ENCODE measurements at regions not wholly inside any gene's neighbourhood (a gene's known extent, or its start where the extent isn't known, plus 50 kb on each side); places are given as distances from the start of the nearest gene placed in this dataset.
A peak's percentile ranks its signal among the peaks of the same experiment; 100 is the strongest.

DNA sequence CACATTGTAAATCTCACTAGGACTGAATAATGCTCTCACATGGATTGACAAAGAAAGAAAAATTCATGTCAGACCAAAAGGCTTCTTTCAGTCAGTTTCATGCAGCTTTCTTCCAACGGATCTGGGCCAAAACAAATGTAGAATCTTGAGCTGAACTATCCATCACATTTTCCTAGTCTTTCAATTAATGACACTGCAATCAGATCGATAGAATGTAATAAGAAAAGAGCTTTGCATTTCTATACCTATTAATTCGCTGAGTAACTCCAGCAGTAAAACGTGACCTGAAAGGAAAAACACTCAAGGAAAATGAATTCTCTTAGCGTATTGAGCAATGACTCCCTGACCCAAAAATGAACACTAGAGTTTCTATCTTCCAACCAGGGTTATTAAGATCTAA lies 194.8 kb upstream of the BLID start:
- no peak overlapping the region for H3K27ac ChIP-seq (ENCODE audit: low read depth in 1 of 2, low read length in 2 of 2)
- no peak overlapping the region for H3K4me3 ChIP-seq (ENCODE audit: low read depth in 1 of 3, low read length in 3 of 3)
- H3K36me3 ChIP-seq (ENCODE audit: control insufficient read depth in 4 of 4, insufficient read depth in 3 of 4, low read depth in 1 of 4, low read length in 3 of 4) = no peaks in the 10 kb centered on the region
- H3K9ac ChIP-seq (ENCODE audit: low read depth in 1 of 2, low read length in 2 of 2) = no peak overlapping the region
- no peak for TF ChIP-seq FOXA2 (IDR thresholded peaks at IDR 0.05)
- no peak for DNase-seq (ENCODE audit: low spot score)
- H3K27me3 ChIP-seq (ENCODE audit: control insufficient read depth in 4 of 4, insufficient read depth in 4 of 4, low read length in 3 of 4) = no peaks in the 10 kb centered on the region
- peaks cover 0 to under 1% (median 0%) of the 10 kb centered on the region in 4 donors for H3K4me1 ChIP-seq (ENCODE audit: control insufficient read depth in 4 of 4, insufficient read depth in 4 of 4, low read length in 3 of 4)
- no peaks in the 10 kb centered on the region for H3K9me3 ChIP-seq (ENCODE audit: control insufficient read depth in 4 of 4, low read length in 3 of 4)
- 88% methylated on average over 5 of the region's 5 CpGs for WGBS

DNA sequence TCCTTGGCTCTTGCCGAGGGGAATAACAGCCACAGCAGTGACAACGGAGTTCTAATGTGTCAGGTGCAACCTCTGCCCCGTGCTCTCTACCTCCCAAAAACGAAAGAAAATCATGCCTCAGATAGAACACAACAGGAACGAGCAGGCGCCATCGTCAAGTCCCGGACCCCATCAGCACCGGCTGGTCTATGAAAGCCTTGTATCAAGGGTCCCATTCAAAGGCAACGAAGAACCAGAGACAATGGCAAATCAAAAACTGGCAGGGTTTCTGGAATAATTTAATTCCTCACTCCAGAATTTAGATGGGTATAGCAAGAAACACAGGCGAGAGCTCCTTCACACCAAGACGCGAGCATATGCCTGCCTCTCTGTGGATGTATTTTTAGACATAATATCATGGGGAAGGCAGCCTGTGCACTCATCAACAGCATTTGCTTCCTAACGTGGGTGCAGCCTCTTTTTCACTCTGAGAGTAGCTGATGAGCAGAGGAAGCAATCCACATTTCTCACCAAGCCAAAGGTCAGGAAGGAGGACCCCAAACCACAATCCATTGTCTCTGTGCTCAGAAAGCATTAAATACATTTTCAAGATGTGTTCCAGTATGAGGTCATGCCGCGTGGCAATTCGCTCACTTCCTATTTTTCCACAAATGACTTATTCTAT lies 193.4 kb upstream of the BLID start:
- Histone ChIP-seq H3K9ac (ENCODE audit: low read depth in 1 of 2, low read length in 2 of 2) (no peak overlapping the region), H3K4me3 (ENCODE audit: low read depth in 1 of 3, low read length in 3 of 3) (peak overlapping the region in 2 of 3 donors; percentile 5 to 18), H3K36me3 (ENCODE audit: control insufficient read depth in 4 of 4, insufficient read depth in 3 of 4, low read depth in 1 of 4, low read length in 3 of 4) (no peaks in the 10 kb centered on the region), H3K4me1 (ENCODE audit: control insufficient read depth in 4 of 4, insufficient read depth in 4 of 4, low read length in 3 of 4) (no peaks in the 10 kb centered on the region), H3K27ac (ENCODE audit: low read depth in 1 of 2, low read length in 2 of 2) (peak overlapping the region in 1 of 2 donors; percentile 34), H3K27me3 (ENCODE audit: control insufficient read depth in 4 of 4, insufficient read depth in 4 of 4, low read length in 3 of 4) (no peaks in the 10 kb centered on the region), H3K9me3 (ENCODE audit: control insufficient read depth in 4 of 4, low read length in 3 of 4) (no peaks in the 10 kb centered on the region)
- no peak for DNase-seq (ENCODE audit: low spot score)
- 68% methylated on average over 17 of the region's 17 CpGs for WGBS
- no peak for TF ChIP-seq CTCF (IDR thresholded peaks at IDR 0.05; ENCODE audit: low read depth, low read length, missing input control)
- TF ChIP-seq HNF4A (conservative IDR thresholded peaks at IDR 0.05) = peak in 1 of 2 donors; percentile 15

DNA sequence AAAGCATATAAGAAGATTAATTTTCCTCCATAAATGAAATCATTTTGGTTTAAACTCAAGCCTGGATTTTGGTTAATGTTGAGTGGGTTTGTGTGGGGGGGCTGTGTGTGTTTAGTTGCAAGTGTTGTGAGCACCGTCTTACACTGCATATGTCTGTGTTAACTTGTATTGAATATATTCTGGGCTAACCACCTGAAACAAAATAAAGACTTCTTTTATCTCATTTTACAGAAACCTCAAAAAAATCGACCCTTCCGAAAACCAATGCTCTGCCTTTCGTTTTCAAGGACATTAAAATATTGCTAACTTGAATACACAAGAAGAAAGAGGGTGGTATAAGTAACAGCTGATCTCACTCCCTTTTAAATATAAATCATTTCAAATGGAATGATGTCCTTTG lies 192.2 kb upstream of the BLID start:
- TF ChIP-seq NR2F2 (IDR thresholded peaks at IDR 0.05) = no peak
- TF ChIP-seq EGR1 (IDR thresholded peaks at IDR 0.05; ENCODE audit: low read depth in 2 of 2) = no peak
- 91% methylated on average over 4 of the region's 4 CpGs for WGBS
- Histone ChIP-seq H3K36me3 (ENCODE audit: control insufficient read depth in 4 of 4, insufficient read depth in 3 of 4, low read depth in 1 of 4, low read length in 3 of 4) (no peaks in the 10 kb centered on the region), H3K9ac (ENCODE audit: low read depth in 1 of 2, low read length in 2 of 2) (no peak overlapping the region), H3K27me3 (ENCODE audit: control insufficient read depth in 4 of 4, insufficient read depth in 4 of 4, low read length in 3 of 4) (no peaks in the 10 kb centered on the region), H3K4me3 (ENCODE audit: low read depth in 1 of 3, low read length in 3 of 3) (no peak overlapping the region), H3K27ac (ENCODE audit: low read depth in 1 of 2, low read length in 2 of 2) (no peak overlapping the region), H3K4me1 (ENCODE audit: control insufficient read depth in 4 of 4, insufficient read depth in 4 of 4, low read length in 3 of 4) (no peaks in the 10 kb centered on the region), H3K9me3 (ENCODE audit: control insufficient read depth in 4 of 4, low read length in 3 of 4) (no peaks in the 10 kb centered on the region)
- no peak for DNase-seq (ENCODE audit: low spot score)

DNA sequence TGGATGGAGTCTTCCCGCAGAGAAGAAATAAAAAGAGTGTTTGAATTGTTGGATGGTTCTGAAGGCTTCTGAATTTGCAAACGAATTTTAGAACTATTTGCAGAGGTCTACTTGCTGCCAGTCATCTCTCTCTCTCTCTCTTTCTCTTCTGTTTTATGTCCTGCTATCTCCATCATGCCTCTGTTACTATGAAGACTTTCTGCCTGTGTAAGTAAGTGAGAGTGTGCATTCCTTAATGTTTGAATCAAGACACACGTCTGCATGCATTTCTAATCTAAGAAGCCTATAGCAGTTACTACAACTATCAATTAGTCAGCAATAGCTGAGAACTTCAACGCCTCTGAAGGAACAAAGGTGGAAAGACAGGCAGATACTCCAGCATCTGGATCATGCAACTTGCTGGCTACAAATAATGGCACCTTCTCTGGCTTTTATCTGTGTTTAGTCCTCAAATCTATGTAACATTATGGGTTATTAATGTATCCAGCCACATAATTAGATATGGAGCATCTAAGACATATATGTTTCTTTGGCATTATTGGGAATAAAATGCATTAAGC lies 191.5 kb upstream of the BLID start:
- Histone ChIP-seq H3K27me3 (ENCODE audit: control insufficient read depth in 4 of 4, insufficient read depth in 4 of 4, low read length in 3 of 4) (no peaks in the 10 kb centered on the region), H3K9me3 (ENCODE audit: control insufficient read depth in 4 of 4, low read length in 3 of 4) (no peaks in the 10 kb centered on the region), H3K36me3 (ENCODE audit: control insufficient read depth in 4 of 4, insufficient read depth in 3 of 4, low read depth in 1 of 4, low read length in 3 of 4) (no peaks in the 10 kb centered on the region), H3K4me1 (ENCODE audit: control insufficient read depth in 4 of 4, insufficient read depth in 4 of 4, low read length in 3 of 4) (no peaks in the 10 kb centered on the region), H3K9ac (ENCODE audit: low read depth in 1 of 2, low read length in 2 of 2) (no peak overlapping the region), H3K27ac (ENCODE audit: low read depth in 1 of 2, low read length in 2 of 2) (no peak overlapping the region), H3K4me3 (ENCODE audit: low read depth in 1 of 3, low read length in 3 of 3) (no peak overlapping the region)
- 79% methylated on average over 4 of the region's 4 CpGs for WGBS
- no peak for DNase-seq (ENCODE audit: low spot score)
- no peak for TF ChIP-seq JUND (IDR thresholded peaks at IDR 0.05)
- TF ChIP-seq, protein P1, sequence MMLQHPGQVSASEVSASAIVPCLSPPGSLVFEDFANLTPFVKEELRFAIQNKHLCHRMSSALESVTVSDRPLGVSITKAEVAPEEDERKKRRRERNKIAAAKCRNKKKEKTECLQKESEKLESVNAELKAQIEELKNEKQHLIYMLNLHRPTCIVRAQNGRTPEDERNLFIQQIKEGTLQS (IDR thresholded peaks at IDR 0.05) = no peak
- TF ChIP-seq YY1 (IDR thresholded peaks at IDR 0.05) = no peak
- no peak for TF ChIP-seq SP1 (IDR thresholded peaks at IDR 0.05)
- TF ChIP-seq RXRA (IDR thresholded peaks at IDR 0.05) = no peak
- TF ChIP-seq, protein P2, sequence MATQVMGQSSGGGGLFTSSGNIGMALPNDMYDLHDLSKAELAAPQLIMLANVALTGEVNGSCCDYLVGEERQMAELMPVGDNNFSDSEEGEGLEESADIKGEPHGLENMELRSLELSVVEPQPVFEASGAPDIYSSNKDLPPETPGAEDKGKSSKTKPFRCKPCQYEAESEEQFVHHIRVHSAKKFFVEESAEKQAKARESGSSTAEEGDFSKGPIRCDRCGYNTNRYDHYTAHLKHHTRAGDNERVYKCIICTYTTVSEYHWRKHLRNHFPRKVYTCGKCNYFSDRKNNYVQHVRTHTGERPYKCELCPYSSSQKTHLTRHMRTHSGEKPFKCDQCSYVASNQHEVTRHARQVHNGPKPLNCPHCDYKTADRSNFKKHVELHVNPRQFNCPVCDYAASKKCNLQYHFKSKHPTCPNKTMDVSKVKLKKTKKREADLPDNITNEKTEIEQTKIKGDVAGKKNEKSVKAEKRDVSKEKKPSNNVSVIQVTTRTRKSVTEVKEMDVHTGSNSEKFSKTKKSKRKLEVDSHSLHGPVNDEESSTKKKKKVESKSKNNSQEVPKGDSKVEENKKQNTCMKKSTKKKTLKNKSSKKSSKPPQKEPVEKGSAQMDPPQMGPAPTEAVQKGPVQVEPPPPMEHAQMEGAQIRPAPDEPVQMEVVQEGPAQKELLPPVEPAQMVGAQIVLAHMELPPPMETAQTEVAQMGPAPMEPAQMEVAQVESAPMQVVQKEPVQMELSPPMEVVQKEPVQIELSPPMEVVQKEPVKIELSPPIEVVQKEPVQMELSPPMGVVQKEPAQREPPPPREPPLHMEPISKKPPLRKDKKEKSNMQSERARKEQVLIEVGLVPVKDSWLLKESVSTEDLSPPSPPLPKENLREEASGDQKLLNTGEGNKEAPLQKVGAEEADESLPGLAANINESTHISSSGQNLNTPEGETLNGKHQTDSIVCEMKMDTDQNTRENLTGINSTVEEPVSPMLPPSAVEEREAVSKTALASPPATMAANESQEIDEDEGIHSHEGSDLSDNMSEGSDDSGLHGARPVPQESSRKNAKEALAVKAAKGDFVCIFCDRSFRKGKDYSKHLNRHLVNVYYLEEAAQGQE (IDR thresholded peaks at IDR 0.05) = no peak
- no peak for TF ChIP-seq HNF4A (conservative IDR thresholded peaks at IDR 0.05)
- TF ChIP-seq FOXA2 (IDR thresholded peaks at IDR 0.05) = no peak
- TF ChIP-seq NR2F2 (IDR thresholded peaks at IDR 0.05) = no peak
- TF ChIP-seq MAX (IDR thresholded peaks at IDR 0.05) = no peak
- TF ChIP-seq RAD21 (IDR thresholded peaks at IDR 0.05) = no peak
- no peak for TF ChIP-seq HNF4G (IDR thresholded peaks at IDR 0.05)
- TF ChIP-seq, protein P3, sequence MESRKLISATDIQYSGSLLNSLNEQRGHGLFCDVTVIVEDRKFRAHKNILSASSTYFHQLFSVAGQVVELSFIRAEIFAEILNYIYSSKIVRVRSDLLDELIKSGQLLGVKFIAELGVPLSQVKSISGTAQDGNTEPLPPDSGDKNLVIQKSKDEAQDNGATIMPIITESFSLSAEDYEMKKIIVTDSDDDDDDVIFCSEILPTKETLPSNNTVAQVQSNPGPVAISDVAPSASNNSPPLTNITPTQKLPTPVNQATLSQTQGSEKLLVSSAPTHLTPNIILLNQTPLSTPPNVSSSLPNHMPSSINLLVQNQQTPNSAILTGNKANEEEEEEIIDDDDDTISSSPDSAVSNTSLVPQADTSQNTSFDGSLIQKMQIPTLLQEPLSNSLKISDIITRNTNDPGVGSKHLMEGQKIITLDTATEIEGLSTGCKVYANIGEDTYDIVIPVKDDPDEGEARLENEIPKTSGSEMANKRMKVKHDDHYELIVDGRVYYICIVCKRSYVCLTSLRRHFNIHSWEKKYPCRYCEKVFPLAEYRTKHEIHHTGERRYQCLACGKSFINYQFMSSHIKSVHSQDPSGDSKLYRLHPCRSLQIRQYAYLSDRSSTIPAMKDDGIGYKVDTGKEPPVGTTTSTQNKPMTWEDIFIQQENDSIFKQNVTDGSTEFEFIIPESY (IDR thresholded peaks at IDR 0.05) = no peak
